Common myeloid progenitor, CD34-positive (primary cell): ENCODE measurements at regions not wholly inside any gene's neighbourhood (a gene's known extent, or its start where the extent isn't known, plus 50 kb on each side); places are given as distances from the start of the nearest gene placed in this dataset.

Experiments
- CTCF ChIA-PET: fragments of 350-600 bp; sonication (Branson Sonifier 250); formaldehyde crosslinking; loops from one replicate; lab custom pipeline; 2021; ENCODE audit warnings: antibody characterized with exemption; lab: Charles Lee
- POLR2A ChIA-PET: fragments of 350-600 bp; sonication (Branson Sonifier 250); formaldehyde crosslinking; loops from one replicate; lab custom pipeline; 2021; ENCODE audit warnings: antibody characterized with exemption; lab: Charles Lee
- DNase-seq, 3 donors: peaks; one replicate each; pipeline versions ENCODE4 v3.0.0 to v3.0.0-alpha.2; 2013
- H3K27ac ChIP-seq, 2 experiments: 1 replicate in 1 of 2; 2 replicates in 1 of 2; pipeline ENCODE4 v1.7.0; 2013; ENCODE audit warnings: inconsistent platforms in 2 of 2, low read length in 2 of 2, mild to moderate bottlenecking in 2 of 2, low read depth in 1 of 2, moderate library complexity in 1 of 2; ENCODE audit not compliant: severe bottlenecking in 2 of 2, insufficient read depth in 1 of 2, poor library complexity in 1 of 2
- H3K27me3 ChIP-seq, 5 experiments: replicated peaks in 2 of 5; 1 replicate in 3 of 5; 2 replicates in 2 of 5; pipeline versions ENCODE4 v1.6.1 to v1.7.0; 2013; ENCODE audit warnings: low read length in 4 of 5, mild to moderate bottlenecking in 2 of 5, moderate library complexity in 2 of 5, inconsistent platforms in 1 of 5; ENCODE audit not compliant: insufficient read depth in 5 of 5, control insufficient read depth in 4 of 5
- H3K36me3 ChIP-seq, 4 experiments: 1 replicate in 2 of 4; 2 replicates in 2 of 4; pipeline versions ENCODE4 v1.6.1 to v1.7.0; 2013; ENCODE audit warnings: low read length in 3 of 4, control low read depth in 1 of 4, mild to moderate bottlenecking in 1 of 4; ENCODE audit not compliant: control insufficient read depth in 4 of 4, insufficient read depth in 4 of 4
- H3K4me1 ChIP-seq, 4 experiments: 1 replicate in 3 of 4; 2 replicates in 1 of 4; pipeline versions ENCODE4 v1.6.1 to v1.7.1; 2013; ENCODE audit warnings: low read length in 3 of 4, mild to moderate bottlenecking in 3 of 4, control low read depth in 1 of 4, inconsistent platforms in 1 of 4, moderate library complexity in 1 of 4; ENCODE audit not compliant: control insufficient read depth in 4 of 4, insufficient read depth in 4 of 4; ENCODE audit errors: control extremely low read depth in 1 of 4
- H3K4me3 ChIP-seq, 7 experiments: 1 replicate in 4 of 7; 2 replicates in 3 of 7; pipeline versions ENCODE4 v1.5.1 to v1.7.0; 2013; ENCODE audit warnings: mild to moderate bottlenecking in 7 of 7, low read length in 6 of 7, moderate library complexity in 6 of 7, inconsistent platforms in 2 of 7, low read depth in 2 of 7, control low read depth in 1 of 7; ENCODE audit not compliant: insufficient read depth in 4 of 7, control insufficient read depth in 1 of 7; ENCODE audit errors: extremely low read depth in 1 of 7
- H3K9me3 ChIP-seq, 5 experiments: 1 replicate in 4 of 5; 2 replicates in 1 of 5; pipeline versions ENCODE4 v1.6.1 to v1.7.1; 2013; ENCODE audit warnings: low read length in 4 of 5, mild to moderate bottlenecking in 2 of 5, inconsistent platforms in 1 of 5, low read depth in 1 of 5, moderate library complexity in 1 of 5; ENCODE audit not compliant: control insufficient read depth in 4 of 5, insufficient read depth in 2 of 5; ENCODE audit errors: control extremely low read depth in 1 of 5
- WGBS: methylation state at CpG from one replicate; pipeline ENCODE4 v1.1.5; 2013; ENCODE audit not compliant: insufficient coverage; 5-methylcytosine and 5-hydroxymethylcytosine counted together

DNA sequence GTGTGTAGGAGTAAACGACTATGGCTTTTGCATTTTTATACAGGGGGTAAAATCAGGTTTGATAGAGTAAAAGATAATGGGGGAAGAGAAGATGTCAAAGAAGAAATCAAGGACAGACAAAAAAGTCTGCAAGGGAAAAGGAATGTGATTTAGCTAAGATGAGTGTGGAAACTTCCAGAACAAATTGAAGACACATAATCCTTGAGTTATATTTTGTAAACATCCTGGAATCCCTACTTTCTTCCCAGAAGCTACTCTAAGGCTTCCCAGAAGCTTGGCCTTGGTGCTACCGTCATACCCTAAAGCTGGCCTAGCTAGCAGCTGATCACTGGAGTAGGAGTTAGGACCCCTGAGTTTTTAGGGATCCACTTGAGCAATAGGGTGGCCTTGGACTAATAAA is 82.4 kb downstream of the BLID start:
- ChIA-PET CTCF (no interaction called here), POLR2A (no interaction called here)
- Histone ChIP-seq H3K27ac (no peak overlapping the region), H3K4me3 (no peak overlapping the region), H3K36me3 (no peaks in the 10 kb centered on the region), H3K9me3 (peaks cover 0 to 4% (median 0%) of the 10 kb centered on the region in 5 experiments), H3K4me1 (no peaks in the 10 kb centered on the region), H3K27me3 (peaks cover 0 to 1% (median 0%) of the 10 kb centered on the region in 5 experiments)
- 100% methylated on average over 2 of the region's 2 CpGs for WGBS
- DNase-seq = no peak

DNA sequence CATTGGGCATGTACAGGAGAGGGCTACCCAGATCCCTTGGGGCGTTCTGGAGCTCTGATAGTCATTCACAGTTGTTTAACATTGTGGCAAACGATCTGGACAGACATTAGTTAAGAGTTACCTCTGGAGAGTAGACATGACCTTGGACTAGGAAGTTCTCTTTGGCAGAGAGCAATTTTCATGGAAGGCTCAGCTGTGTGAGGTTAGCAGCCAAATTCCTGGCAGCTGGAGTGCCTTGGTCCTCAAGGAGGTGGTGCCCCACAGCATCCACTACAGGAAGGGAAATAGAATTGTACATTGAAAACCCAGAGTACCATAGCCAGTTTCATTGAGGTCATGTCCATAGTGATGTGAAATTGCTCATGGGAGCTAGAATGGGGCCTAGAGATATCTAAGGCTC is 82.8 kb downstream of the BLID start:
- DNase-seq = no peak
- ChIA-PET CTCF (no interaction called here), POLR2A (no interaction called here)
- Histone ChIP-seq H3K4me3 (no peak overlapping the region), H3K36me3 (no peaks in the 10 kb centered on the region), H3K9me3 (peaks cover 0 to 4% (median 0%) of the 10 kb centered on the region in 5 experiments), H3K27ac (no peak overlapping the region), H3K4me1 (no peaks in the 10 kb centered on the region), H3K27me3 (peaks cover 0 to 1% (median 0%) of the 10 kb centered on the region in 5 experiments)
- 94% methylated on average over 2 of the region's 2 CpGs for WGBS

DNA sequence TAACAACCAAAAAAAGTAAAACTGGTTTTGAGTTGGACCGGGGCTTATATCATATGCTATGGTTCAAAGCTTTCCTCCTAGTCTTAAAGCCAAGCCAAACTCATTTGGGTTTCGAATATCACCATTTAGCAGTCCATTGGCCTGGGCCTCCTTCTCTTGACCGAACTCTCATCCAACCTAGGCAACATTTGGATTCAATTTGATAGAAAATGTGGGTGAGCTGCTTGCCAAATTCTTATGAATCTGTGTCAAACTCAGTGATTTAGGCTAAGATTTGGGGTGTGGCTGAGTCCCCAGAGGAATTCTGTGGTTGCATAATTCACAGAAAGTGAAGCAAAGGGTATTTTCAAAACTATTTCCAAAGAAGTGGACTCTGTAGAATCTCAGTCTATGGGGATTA is 83.7 kb downstream of the BLID start:
- ChIA-PET CTCF (no interaction called here), POLR2A (no interaction called here)
- H3K4me1 ChIP-seq = no peaks in the 10 kb centered on the region
- no peak overlapping the region for H3K27ac ChIP-seq
- no peaks in the 10 kb centered on the region for H3K36me3 ChIP-seq
- 100% methylated on average over 1 of the region's 3 CpGs for WGBS
- no peak overlapping the region for H3K4me3 ChIP-seq
- H3K9me3 ChIP-seq = peaks cover 0 to 4% (median 0%) of the 10 kb centered on the region in 5 experiments
- no peak for DNase-seq
- H3K27me3 ChIP-seq = peaks cover 0 to 1% (median 0%) of the 10 kb centered on the region in 5 experiments

DNA sequence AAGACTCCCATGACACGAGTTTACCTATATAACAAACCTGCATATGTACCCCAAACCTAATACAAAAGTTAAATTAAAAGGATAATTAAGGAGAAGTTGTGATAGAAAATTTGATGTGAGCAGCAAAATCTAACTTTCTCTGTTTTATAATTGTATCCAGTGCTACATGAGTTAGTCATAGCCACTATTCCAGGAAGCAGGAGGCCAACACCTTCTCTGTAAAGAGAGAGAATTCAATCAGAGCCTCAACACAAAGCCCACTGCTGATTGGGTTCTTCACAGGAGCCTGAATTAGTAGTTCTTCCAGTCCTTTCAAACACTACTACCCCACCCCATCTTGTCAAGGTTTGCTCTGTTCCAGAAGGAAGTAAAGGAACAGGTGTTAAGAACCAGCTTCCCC is 84.2 kb downstream of the BLID start:
- ChIA-PET POLR2A (no interaction called here), CTCF (no interaction called here)
- no peak overlapping the region for H3K27ac ChIP-seq
- H3K36me3 ChIP-seq = no peaks in the 10 kb centered on the region
- H3K4me3 ChIP-seq = no peak overlapping the region
- no peak for DNase-seq
- WGBS = no CpG with 5 or more reads among the region's 1 CpG
- H3K27me3 ChIP-seq = peaks cover 0 to 1% (median 0%) of the 10 kb centered on the region in 5 experiments
- no peaks in the 10 kb centered on the region for H3K4me1 ChIP-seq
- H3K9me3 ChIP-seq = peaks cover 0 to 4% (median 0%) of the 10 kb centered on the region in 5 experiments

DNA sequence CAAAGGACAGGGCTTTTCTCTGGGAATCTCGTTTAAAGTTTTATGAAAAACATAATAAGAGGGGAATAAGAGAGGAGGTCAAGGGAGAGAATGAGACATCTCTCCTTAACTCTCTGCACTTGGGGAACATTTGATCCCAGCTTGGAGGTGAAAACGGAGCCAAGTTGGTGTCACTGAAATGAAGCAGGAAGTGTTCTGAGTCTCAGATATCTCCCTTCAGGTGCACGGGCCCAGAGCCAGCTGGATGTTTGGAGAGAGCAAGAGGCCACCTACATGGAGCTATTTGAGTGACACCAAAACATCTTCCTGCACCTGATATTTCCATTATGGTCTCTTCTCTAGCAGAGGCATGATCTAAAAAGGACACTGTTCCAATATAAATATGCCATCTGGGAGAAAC is 85.7 kb downstream of the BLID start:
- no peak overlapping the region for H3K4me3 ChIP-seq
- POLR2A ChIA-PET = no interaction called here
- H3K27ac ChIP-seq = no peak overlapping the region
- peaks cover 0 to 1% (median 0%) of the 10 kb centered on the region in 5 experiments for H3K27me3 ChIP-seq
- no peaks in the 10 kb centered on the region for H3K36me3 ChIP-seq
- DNase-seq = no peak
- WGBS = 93% methylated on average over 2 of the region's 3 CpGs
- H3K9me3 ChIP-seq = peaks cover 0 to 4% (median 0%) of the 10 kb centered on the region in 5 experiments
- CTCF ChIA-PET = interaction anchor here (0.6 to 1.2 kb wide), 4 partner anchors 27 to 1334 kb away, joined by 3 to 4 read pairs (median 3); no protein-coding TSS in a partner anchor
- H3K4me1 ChIP-seq = no peaks in the 10 kb centered on the region

DNA sequence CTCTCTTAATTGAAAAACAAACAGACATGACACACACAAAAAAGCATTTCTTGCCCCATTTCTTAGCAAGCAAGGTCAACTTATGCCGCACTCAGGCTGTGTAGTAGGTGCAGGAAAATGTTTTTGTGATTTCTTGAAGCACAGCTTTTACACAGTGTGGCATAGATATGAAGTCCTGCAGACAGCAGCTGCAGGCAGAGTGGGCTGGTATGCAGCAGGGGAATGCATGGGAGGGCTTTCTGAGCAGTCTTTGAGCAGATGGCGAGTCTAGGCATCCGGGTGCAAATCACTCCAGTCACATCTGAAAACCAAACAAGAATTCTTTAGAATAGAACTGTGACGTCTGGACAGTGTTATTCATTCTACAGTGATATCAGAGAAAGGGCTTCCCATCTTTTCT is 87.5 kb downstream of the BLID start:
- Histone ChIP-seq H3K4me1 (no peaks in the 10 kb centered on the region), H3K36me3 (no peaks in the 10 kb centered on the region), H3K27me3 (no peaks in the 10 kb centered on the region), H3K9me3 (peaks cover 0 to 4% (median 0%) of the 10 kb centered on the region in 5 experiments), H3K27ac (no peak overlapping the region), H3K4me3 (no peak overlapping the region)
- POLR2A ChIA-PET = no interaction called here
- CTCF ChIA-PET = no interaction called here
- DNase-seq = no peak
- WGBS = 100% methylated on average over 2 of the region's 4 CpGs

DNA sequence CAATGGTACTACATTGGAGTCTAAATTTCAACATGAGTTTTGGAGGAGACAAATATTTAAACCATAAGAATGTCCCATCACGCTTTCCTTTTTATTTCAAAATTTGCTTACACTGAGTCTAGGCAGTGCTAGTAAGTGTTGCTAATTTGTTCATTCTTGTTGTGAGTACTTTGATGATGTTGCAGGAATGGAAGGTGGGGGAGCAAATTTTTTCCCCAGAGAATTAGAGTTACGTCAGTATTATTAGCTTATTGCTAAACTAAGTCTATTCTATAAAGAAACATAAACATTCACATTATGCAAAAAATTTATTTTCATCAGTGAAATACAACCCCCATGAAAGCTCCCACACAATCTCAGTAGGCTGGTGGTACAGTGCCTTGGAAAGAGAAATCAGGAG is 88.0 kb downstream of the BLID start:
- CTCF ChIA-PET = no interaction called here
- DNase-seq = no peak
- no peak overlapping the region for H3K27ac ChIP-seq
- H3K4me1 ChIP-seq = no peaks in the 10 kb centered on the region
- no CpG with 5 or more reads among the region's 2 CpGs for WGBS
- H3K36me3 ChIP-seq = no peaks in the 10 kb centered on the region
- peaks cover 0 to 4% (median 0%) of the 10 kb centered on the region in 5 experiments for H3K9me3 ChIP-seq
- H3K4me3 ChIP-seq = no peak overlapping the region
- H3K27me3 ChIP-seq = no peaks in the 10 kb centered on the region
- POLR2A ChIA-PET = no interaction called here
